Liver (tissue), 3 donors: ENCODE measurements at regions not wholly inside any gene's neighbourhood (a gene's known extent, or its start where the extent isn't known, plus 50 kb on each side); places are given as distances from the start of the nearest gene placed in this dataset.

Source experiments
- EGR1 ChIP-seq, 2 donors: IDR thresholded peaks; 2 replicates each; pipeline ENCODE4 v1.6.1; 2016 to 2018; ENCODE audit warnings: antibody characterized with exemption in 2 of 2, low read depth in 2 of 2
- RAD21 ChIP-seq, 2 donors: IDR thresholded peaks; 2 replicates each; pipeline ENCODE4 v1.6.1; 2016; ENCODE audit warnings: antibody characterized with exemption in 2 of 2, mild to moderate bottlenecking in 2 of 2
- RXRA ChIP-seq, 2 donors: IDR thresholded peaks; 2 replicates each; pipeline ENCODE4 v1.6.1; 2017 to 2018; ENCODE audit warnings: antibody characterized with exemption in 2 of 2, mild to moderate bottlenecking in 1 of 2
- SP1 ChIP-seq: IDR thresholded peaks from 2 replicates; pipeline ENCODE4 v1.6.1; 2018; ENCODE audit warnings: antibody characterized with exemption, mild to moderate bottlenecking
- YY1 ChIP-seq: IDR thresholded peaks from 2 replicates; pipeline ENCODE4 v1.6.1; 2016; ENCODE audit warnings: antibody characterized with exemption, mild to moderate bottlenecking
- TF ChIP-seq, protein P1 (sequence below): fragments of 150-350 bp; IDR thresholded peaks from 2 replicates; pipeline ENCODE4 v1.5.1; 2017; ENCODE audit warnings: improper control_type of control experiment, low read depth, low read length; ENCODE audit not compliant: missing input control
- TF ChIP-seq, protein P2 (sequence below): IDR thresholded peaks from 2 replicates; pipeline ENCODE4 v1.6.1; 2016; ENCODE audit warnings: antibody characterized with exemption
- TF ChIP-seq, protein P3 (sequence below): IDR thresholded peaks from 2 replicates; pipeline ENCODE4 v1.6.1; 2016; ENCODE audit warnings: antibody characterized with exemption
- donor health status: healthy.
- donor health status: healthy.

DNA sequence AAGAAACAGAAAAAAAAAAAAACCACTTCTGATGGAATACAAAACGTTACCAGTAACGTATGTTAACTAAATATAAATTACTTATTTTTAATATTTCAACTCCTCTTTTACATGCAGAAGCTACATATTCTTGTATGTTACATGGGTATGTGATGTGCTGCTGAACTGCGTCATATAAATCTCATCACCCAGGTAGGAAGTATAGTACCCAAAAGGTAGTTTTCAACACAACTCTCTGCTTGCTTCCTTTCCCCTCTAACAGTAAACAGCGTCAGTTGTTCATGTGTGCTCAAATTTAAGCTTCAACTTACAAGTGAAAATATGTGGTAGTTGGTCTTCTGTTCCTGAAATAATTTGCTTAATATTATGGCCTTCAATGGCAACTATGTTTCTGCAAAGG is 250.0 kb upstream of the RBMY1B start:
- no peak for TF ChIP-seq RAD21 (IDR thresholded peaks at IDR 0.05)
- TF ChIP-seq, protein P1, sequence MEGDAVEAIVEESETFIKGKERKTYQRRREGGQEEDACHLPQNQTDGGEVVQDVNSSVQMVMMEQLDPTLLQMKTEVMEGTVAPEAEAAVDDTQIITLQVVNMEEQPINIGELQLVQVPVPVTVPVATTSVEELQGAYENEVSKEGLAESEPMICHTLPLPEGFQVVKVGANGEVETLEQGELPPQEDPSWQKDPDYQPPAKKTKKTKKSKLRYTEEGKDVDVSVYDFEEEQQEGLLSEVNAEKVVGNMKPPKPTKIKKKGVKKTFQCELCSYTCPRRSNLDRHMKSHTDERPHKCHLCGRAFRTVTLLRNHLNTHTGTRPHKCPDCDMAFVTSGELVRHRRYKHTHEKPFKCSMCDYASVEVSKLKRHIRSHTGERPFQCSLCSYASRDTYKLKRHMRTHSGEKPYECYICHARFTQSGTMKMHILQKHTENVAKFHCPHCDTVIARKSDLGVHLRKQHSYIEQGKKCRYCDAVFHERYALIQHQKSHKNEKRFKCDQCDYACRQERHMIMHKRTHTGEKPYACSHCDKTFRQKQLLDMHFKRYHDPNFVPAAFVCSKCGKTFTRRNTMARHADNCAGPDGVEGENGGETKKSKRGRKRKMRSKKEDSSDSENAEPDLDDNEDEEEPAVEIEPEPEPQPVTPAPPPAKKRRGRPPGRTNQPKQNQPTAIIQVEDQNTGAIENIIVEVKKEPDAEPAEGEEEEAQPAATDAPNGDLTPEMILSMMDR, result no peak
- no peak for TF ChIP-seq SP1
- TF ChIP-seq, protein P2, sequence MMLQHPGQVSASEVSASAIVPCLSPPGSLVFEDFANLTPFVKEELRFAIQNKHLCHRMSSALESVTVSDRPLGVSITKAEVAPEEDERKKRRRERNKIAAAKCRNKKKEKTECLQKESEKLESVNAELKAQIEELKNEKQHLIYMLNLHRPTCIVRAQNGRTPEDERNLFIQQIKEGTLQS, result no peak
- TF ChIP-seq, protein P3, sequence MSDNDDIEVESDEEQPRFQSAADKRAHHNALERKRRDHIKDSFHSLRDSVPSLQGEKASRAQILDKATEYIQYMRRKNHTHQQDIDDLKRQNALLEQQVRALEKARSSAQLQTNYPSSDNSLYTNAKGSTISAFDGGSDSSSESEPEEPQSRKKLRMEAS, result no peak
- TF ChIP-seq YY1, result no peak
- TF ChIP-seq RXRA (IDR thresholded peaks at IDR 0.05), result no peak
- no peak for TF ChIP-seq EGR1 (IDR thresholded peaks at IDR 0.05; ENCODE audit: low read depth in 2 of 2)
